Ovary (tissue), 7 donors: ENCODE measurements at regions not wholly inside any gene's neighbourhood (a gene's known extent, or its start where the extent isn't known, plus 50 kb on each side); places are given as distances from the start of the nearest gene placed in this dataset.
A peak's percentile ranks its signal among the peaks of the same experiment; 100 is the strongest.

ENCODE experiments used
- DNase-seq, 5 donors: peaks; one replicate each; pipeline ENCODE4 v3.0.0-alpha.2; 2019 to 2020
- H3K27ac ChIP-seq, 2 donors: fragments of 200-600 bp; one replicate each; pipeline versions ENCODE4 v1.5.1 to v1.8.0; 2019 to 2022
- H3K27me3 ChIP-seq: fragments of 200-600 bp; one replicate; pipeline ENCODE4 v1.8.0; 2022
- H3K36me3 ChIP-seq: fragments of 200-600 bp; sonication (generic); one replicate; pipeline ENCODE4 v1.5.1; 2019
- H3K4me1 ChIP-seq: one replicate; pipeline ENCODE4 v1.8.1; 2013; ENCODE audit warnings: mild to moderate bottlenecking, moderate library complexity; ENCODE audit not compliant: insufficient read depth
- H3K4me3 ChIP-seq: fragments of 200-600 bp; sonication (generic); one replicate; pipeline ENCODE4 v1.5.1; 2017
- H3K9me3 ChIP-seq, 2 donors: fragments of 200-600 bp in 1 of 2; sonication (generic) in 1 of 2; one replicate each; pipeline versions ENCODE4 v1.5.1 to v1.8.1; 2013 to 2019; ENCODE audit warnings: mild to moderate bottlenecking in 1 of 2, moderate library complexity in 1 of 2
- EP300 ChIP-seq: sonication (generic); formaldehyde crosslinking; IDR thresholded peaks from one replicate; pipeline ENCODE4 v1.6.1; 2017; ENCODE audit warnings: antibody characterized with exemption
- POLR2A ChIP-seq: fragments of 450-650 bp; IDR thresholded peaks from one replicate; pipeline ENCODE4 v1.6.1; 2017; ENCODE audit warnings: antibody characterized with exemption, mild to moderate bottlenecking, moderate library complexity
- WGBS, 3 donors: extraction: QIAGEN DNeasy Blood & Tissue Kit in 1 of 3; methylation state at CpG; one replicate each; pipeline versions ENCODE4 v1.1.5 to v1.1.7; 2013 to 2017; 5-methylcytosine and 5-hydroxymethylcytosine counted together
- intact Hi-C, 4 donors: fragments of 100-400 bp; cut with DNase I; formaldehyde crosslinking; loops; one replicate each; pipeline versions ENCODE4 v1.11.0 to v1.15.1; 2022 to 2023
- TF ChIP-seq, protein P1 (sequence below), 3 donors: fragments of 450-650 bp in 2 of 3; fragments of 200-600 bp in 1 of 3; IDR thresholded peaks; one replicate each; pipeline versions ENCODE4 v1.5.1 to v1.8.0; 2016 to 2022; ENCODE audit warnings: antibody characterized with exemption in 3 of 3, mild to moderate bottlenecking in 1 of 3
- donor health status: DM: no; HTN: no; CAD: no; lungs with moderate emphysema.
- donor health status: DM: no; HTN: no; CAD: no.
- donor health status: Bipolar disorder and iron deficiency.
- donor health status: DM: no; HTN: no; CAD: no.
- donor health status: DM: yes; HTN: yes; CAD: no.

GRCh38 chr14:73770977-73771847 lies 57.0 kb upstream of the PNMA1 start:
- H3K27ac ChIP-seq: peak overlapping the region; percentile 49 to 82
- H3K4me1 ChIP-seq: peaks cover 41% of the 10 kb centered on the region
- H3K27me3 ChIP-seq: no peaks in the 10 kb centered on the region
- 56 to 69% (median 63%) methylated on average over 18 of the region's 18 CpGs for WGBS, 3 donors
- H3K9me3 ChIP-seq: no peaks in the 10 kb centered on the region
- DNase-seq: peak in 1 of 5 donors; percentile 36
- intact Hi-C loops: no loop called here
- no peaks in the 10 kb centered on the region for H3K36me3 ChIP-seq
- TF ChIP-seq POLR2A (no peak), EP300 (no peak)
- TF ChIP-seq, protein P1, sequence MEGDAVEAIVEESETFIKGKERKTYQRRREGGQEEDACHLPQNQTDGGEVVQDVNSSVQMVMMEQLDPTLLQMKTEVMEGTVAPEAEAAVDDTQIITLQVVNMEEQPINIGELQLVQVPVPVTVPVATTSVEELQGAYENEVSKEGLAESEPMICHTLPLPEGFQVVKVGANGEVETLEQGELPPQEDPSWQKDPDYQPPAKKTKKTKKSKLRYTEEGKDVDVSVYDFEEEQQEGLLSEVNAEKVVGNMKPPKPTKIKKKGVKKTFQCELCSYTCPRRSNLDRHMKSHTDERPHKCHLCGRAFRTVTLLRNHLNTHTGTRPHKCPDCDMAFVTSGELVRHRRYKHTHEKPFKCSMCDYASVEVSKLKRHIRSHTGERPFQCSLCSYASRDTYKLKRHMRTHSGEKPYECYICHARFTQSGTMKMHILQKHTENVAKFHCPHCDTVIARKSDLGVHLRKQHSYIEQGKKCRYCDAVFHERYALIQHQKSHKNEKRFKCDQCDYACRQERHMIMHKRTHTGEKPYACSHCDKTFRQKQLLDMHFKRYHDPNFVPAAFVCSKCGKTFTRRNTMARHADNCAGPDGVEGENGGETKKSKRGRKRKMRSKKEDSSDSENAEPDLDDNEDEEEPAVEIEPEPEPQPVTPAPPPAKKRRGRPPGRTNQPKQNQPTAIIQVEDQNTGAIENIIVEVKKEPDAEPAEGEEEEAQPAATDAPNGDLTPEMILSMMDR (IDR thresholded peaks at IDR 0.05): no peak
- no peak overlapping the region for H3K4me3 ChIP-seq

DNA sequence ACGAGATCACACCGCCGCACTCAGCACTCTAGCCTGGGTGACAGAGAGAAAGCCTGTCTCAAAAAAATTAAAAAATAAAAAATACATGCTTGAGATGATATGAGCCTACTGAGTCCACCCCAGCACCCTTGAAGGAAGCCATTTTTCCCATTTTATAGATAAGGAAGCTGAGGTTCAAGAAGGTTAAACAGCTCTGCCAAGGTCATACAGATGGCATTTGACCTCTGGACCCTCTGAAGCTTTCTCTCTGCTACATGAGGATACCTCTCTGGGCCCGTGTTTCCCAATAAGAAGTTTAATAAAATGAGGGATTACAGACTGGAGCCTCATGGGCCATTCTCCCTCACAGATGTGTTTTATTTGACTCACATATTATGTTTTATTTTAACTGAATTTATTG lies 53.9 kb upstream of the PNMA1 start:
- Histone ChIP-seq H3K4me3 (no peak overlapping the region), H3K4me1 (peaks cover 42% of the 10 kb centered on the region), H3K27me3 (no peaks in the 10 kb centered on the region), H3K36me3 (no peaks in the 10 kb centered on the region), H3K9me3 (no peaks in the 10 kb centered on the region), H3K27ac (no peak overlapping the region)
- 86 to 90% (median 86%) methylated on average over 4 of the region's 4 CpGs for WGBS, 3 donors
- DNase-seq: no peak
- TF ChIP-seq, protein P1 (IDR thresholded peaks at IDR 0.05): no peak
- no peak for TF ChIP-seq POLR2A
- TF ChIP-seq EP300: no peak
- intact Hi-C loops: no loop called here

DNA sequence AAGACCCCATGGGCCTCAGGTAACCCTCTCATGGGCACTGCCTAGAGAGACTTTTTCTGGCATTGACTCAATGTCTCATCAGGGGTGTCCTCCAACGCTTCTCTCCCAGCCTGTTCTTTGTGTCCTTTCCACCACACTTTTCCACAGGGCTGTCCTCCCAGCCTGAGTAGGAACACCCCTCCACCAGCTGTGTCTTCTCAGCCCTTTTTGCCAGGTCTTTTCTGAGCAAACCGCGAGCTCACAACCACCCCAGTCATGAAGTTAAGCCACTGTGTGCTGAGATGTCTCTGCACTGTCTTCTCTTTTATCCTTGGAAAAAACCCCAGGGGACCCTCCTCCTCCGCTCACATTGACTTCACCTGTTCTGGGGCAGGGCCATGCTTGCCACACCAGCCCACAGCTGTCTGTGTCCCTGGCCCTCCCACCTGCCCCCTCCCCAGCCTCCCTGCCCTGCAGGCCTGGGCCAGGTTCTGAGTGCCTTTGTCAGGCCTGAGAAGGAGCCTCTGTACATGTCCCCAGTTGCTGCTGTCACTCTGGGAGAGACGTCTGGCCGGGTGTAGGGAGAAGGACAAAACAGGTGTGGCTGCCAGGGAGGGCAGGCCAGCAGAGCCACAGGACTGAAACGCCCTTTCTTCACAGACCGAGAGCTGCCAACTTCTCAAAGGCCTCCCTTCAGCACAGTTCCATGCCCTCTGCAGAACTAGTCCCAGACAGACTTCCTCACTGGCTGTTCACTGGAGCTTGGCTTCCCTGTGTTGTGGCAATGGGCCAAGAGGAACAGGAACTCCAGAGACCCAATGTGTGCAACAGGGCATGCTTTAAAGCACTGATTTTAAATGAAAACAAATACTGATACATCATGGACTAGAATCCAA lies 50.5 kb upstream of the PNMA1 start:
- intact Hi-C loops: no loop called here
- H3K36me3 ChIP-seq: no peaks in the 10 kb centered on the region
- TF ChIP-seq, protein P1 (IDR thresholded peaks at IDR 0.05): no peak
- TF ChIP-seq EP300: no peak
- no peak for TF ChIP-seq POLR2A
- WGBS, 3 donors: 15 to 23% (median 18%) methylated on average over 8 of the region's 8 CpGs
- no peak overlapping the region for H3K4me3 ChIP-seq
- peaks cover 39% of the 10 kb centered on the region for H3K4me1 ChIP-seq
- no peaks in the 10 kb centered on the region for H3K27me3 ChIP-seq
- H3K9me3 ChIP-seq: no peaks in the 10 kb centered on the region
- peak overlapping the region in 1 of 2 donors; percentile 63 for H3K27ac ChIP-seq
- DNase-seq: peak in 3 of 5 donors; percentile 64 to 75 (median 72)
